Iris pigment epithelial cell (primary cell): ENCODE measurements at regions not wholly inside any gene's neighbourhood (a gene's known extent, or its start where the extent isn't known, plus 50 kb on each side); places are given as distances from the start of the nearest gene placed in this dataset.

Experiments
- DNase-seq: peaks from one replicate; pipeline ENCODE4 v3.0.0-alpha.2; 2011; ENCODE audit warnings: low read depth

GRCh38 chr5:74342948-74343682, 297.4 kb downstream of the ENC1 start:
- peak; percentile 62 for DNase-seq

- DNase-seq, result no peak
These were observed 298.3 kb downstream of the ENC1 start for GRCh38 chr5:74342182-74342581.

GRCh38 chr5:74341221-74341620, 299.3 kb downstream of the ENC1 start:
- no peak for DNase-seq

GRCh38 chr5:74340476-74340875, 300.1 kb downstream of the ENC1 start:
- DNase-seq, result no peak

GRCh38 chr5:74337984-74338310, 302.6 kb downstream of the ENC1 start:
- no peak for DNase-seq

GRCh38 chr5:74337254-74337983, 303.1 kb downstream of the ENC1 start:
- no peak for DNase-seq

- no peak for DNase-seq
These were observed 304.2 kb downstream of the ENC1 start for GRCh38 chr5:74336297-74336696.

GRCh38 chr5:74334762-74335384, 305.7 kb downstream of the ENC1 start:
- DNase-seq, result no peak

- DNase-seq, result no peak
These were observed 306.3 kb downstream of the ENC1 start for GRCh38 chr5:74334062-74334761.

- no peak for DNase-seq
These were observed 307.1 kb downstream of the ENC1 start for GRCh38 chr5:74333430-74333829.

- DNase-seq, result no peak
These were observed 307.8 kb downstream of the ENC1 start for GRCh38 chr5:74332682-74333081.

GRCh38 chr5:74332006-74332405, 308.5 kb downstream of the ENC1 start:
- DNase-seq, result no peak

GRCh38 chr5:74328221-74328630, 312.3 kb downstream of the ENC1 start:
- no peak for DNase-seq

- DNase-seq, result no peak
These were observed 313.2 kb downstream of the ENC1 start for GRCh38 chr5:74327339-74327685.

- peak; percentile 98 for DNase-seq
These were observed 313.8 kb downstream of the ENC1 start for GRCh38 chr5:74326571-74327338.

GRCh38 chr5:74325866-74326265, 314.7 kb downstream of the ENC1 start:
- DNase-seq, result peak; percentile 44

- DNase-seq, result no peak
These were observed 316.0 kb downstream of the ENC1 start for GRCh38 chr5:74324556-74324955.

GRCh38 chr5:74322944-74323343, 317.6 kb downstream of the ENC1 start:
- no peak for DNase-seq

- DNase-seq, result no peak
These were observed 318.3 kb downstream of the ENC1 start for GRCh38 chr5:74322191-74322590.

GRCh38 chr5:74321326-74321725, 319.2 kb downstream of the ENC1 start:
- DNase-seq, result no peak

GRCh38 chr5:74320526-74320925, 320.0 kb downstream of the ENC1 start:
- no peak for DNase-seq

GRCh38 chr5:74319076-74319475, 321.5 kb downstream of the ENC1 start:
- DNase-seq, result no peak
